ENCODE measurements at regions not wholly inside any gene's neighbourhood (a gene's known extent, or its start where the extent isn't known, plus 50 kb on each side); places are given as distances from the start of the nearest gene placed in this dataset.

DNA sequence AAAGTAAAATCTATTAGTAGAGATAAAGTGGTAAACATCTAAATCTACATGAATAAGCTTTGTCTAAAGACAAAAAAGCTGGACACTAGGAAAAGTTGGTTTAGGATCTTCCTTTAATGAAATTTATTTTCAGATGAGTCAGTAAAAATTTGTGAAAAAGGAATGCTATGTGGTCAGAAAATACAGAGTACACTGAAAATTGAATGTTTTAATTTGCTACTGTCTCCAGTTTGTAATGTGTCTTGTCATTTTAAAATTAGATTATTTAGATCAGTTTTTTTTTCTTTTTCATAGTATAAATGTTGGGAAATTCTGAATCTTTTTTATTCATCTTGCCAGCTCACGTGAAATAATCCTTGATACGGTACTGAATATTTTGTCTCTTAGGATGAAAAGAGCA, 56.9 kb downstream of the SLITRK6 start:
- Histone ChIP-seq H3K23ac (ENCODE audit: low read depth, low read length) (no peak overlapping the region), H3K4me3 (ENCODE audit: insufficient read depth, low read depth, low read length) (no peak overlapping the region), H3K36me3 (ENCODE audit: control insufficient read depth, insufficient read depth, low read length) (no peaks in the 10 kb centered on the region), H3K14ac (replicated peaks; ENCODE audit: low read depth, low read length) (no peak overlapping the region), H3K56ac (ENCODE audit: extremely low read depth, insufficient read depth, low read length) (no peak overlapping the region), H3K9me1 (ENCODE audit: insufficient read depth, low read length) (no peaks in the 10 kb centered on the region), H2BK15ac (ENCODE audit: low read depth, low read length) (no peak overlapping the region), H3K4me2 (ENCODE audit: low read depth, low read length) (no peak overlapping the region), H2AK5ac (ENCODE audit: low read depth, low read length) (no peak overlapping the region), H4K20me1 (ENCODE audit: insufficient read depth, low read length) (no peaks in the 10 kb centered on the region), H3K9ac (ENCODE audit: low read depth, low read length) (no peak overlapping the region), H4K8ac (ENCODE audit: low read depth in 2 of 2, low read length in 2 of 2) (no peak overlapping the region), H3K18ac (ENCODE audit: low read depth, low read length) (no peak overlapping the region), H2BK120ac (ENCODE audit: low read depth, low read length) (no peak overlapping the region), H3K4me1 (ENCODE audit: control insufficient read depth, insufficient read depth, low read length) (no peaks in the 10 kb centered on the region), H3K27ac (ENCODE audit: insufficient read depth, low read length) (no peak overlapping the region), H3K4ac (ENCODE audit: low read depth, low read length) (no peak overlapping the region), H3K9me3 (ENCODE audit: control insufficient read depth, insufficient read depth, low read length) (no peaks in the 10 kb centered on the region), H2BK20ac (ENCODE audit: low read depth, low read length) (no peak overlapping the region), H4K5ac (ENCODE audit: low read depth, low read length) (no peak overlapping the region), H2AK9ac (replicated peaks; ENCODE audit: low read depth, low read length, poor library complexity) (no peak overlapping the region), H3K27me3 (ENCODE audit: control insufficient read depth, insufficient read depth, low read length) (no peaks in the 10 kb centered on the region), H2AFZ (replicated peaks; ENCODE audit: low read length, poor library complexity) (no peak overlapping the region), H2BK5ac (ENCODE audit: low read depth, low read length, poor library complexity, severe bottlenecking) (no peak overlapping the region), H4K91ac (ENCODE audit: insufficient read depth, low read depth, low read length) (no peak overlapping the region), H3K79me1 (ENCODE audit: low read depth in 1 of 2, low read length in 2 of 2) (no peaks in the 10 kb centered on the region)
- no TSS peak for BruUV-seq (replicated peaks)
- dilution Hi-C loops (cut with HindIII; ENCODE audit: low sequenced_read_pairs, unreplicated experiment): no loop called here
- intact Hi-C loops (cut with micrococcal nuclease): no loop called here
- ChIA-PET POLR2A (ENCODE audit: unreplicated experiment) (no interaction called here), CTCF (no interaction called here)
- WGBS, 2 experiments (ENCODE audit: extremely low coverage in 2 of 2, insufficient read length in 1 of 2): no CpG with 5 or more reads among the region's 2 CpGs
- in situ Hi-C loops (cut with MboI; ENCODE audit: low sequenced_read_pairs): no loop called here
- no peak for ATAC-seq (ENCODE audit: low read depth)
- no peak for TF ChIP-seq FOS (IDR thresholded peaks at IDR 0.05; ENCODE audit: low read depth, low read length)
- 0 out of 2 replicates have a peak, but pooled peaks have one; percentile 9 for TF ChIP-seq MAFK (IDR thresholded peaks at IDR 0.05; ENCODE audit: low read depth, low read length)
- no peak for DNase-seq

Measured in IMR-90 (cell line).